ENCODE measurements at regions not wholly inside any gene's neighbourhood (a gene's known extent, or its start where the extent isn't known, plus 50 kb on each side); places are given as distances from the start of the nearest gene placed in this dataset.

DNA sequence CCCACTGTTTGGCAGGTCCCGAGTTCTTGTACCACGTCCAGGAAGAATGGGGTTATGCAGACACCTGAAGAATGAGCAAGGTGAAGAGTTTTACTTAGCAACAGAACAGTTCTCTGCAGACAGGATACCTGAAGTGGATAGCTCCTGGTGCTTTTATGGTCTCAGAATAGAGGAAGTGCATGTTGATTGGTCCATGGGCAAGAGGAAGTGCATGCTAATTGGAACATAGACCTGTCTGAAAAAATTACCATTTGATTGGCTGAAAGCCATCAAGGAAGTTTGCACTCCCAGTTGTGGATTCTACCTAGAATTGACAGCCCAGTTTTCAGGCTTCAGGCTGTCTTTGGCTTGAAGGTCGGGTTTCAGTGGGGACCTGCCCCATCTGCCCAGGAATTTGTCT lies 887.5 kb downstream of the FAT4 start:
- DNase-seq (ENCODE audit: low read depth) = no peak
- TF ChIP-seq, protein P1, sequence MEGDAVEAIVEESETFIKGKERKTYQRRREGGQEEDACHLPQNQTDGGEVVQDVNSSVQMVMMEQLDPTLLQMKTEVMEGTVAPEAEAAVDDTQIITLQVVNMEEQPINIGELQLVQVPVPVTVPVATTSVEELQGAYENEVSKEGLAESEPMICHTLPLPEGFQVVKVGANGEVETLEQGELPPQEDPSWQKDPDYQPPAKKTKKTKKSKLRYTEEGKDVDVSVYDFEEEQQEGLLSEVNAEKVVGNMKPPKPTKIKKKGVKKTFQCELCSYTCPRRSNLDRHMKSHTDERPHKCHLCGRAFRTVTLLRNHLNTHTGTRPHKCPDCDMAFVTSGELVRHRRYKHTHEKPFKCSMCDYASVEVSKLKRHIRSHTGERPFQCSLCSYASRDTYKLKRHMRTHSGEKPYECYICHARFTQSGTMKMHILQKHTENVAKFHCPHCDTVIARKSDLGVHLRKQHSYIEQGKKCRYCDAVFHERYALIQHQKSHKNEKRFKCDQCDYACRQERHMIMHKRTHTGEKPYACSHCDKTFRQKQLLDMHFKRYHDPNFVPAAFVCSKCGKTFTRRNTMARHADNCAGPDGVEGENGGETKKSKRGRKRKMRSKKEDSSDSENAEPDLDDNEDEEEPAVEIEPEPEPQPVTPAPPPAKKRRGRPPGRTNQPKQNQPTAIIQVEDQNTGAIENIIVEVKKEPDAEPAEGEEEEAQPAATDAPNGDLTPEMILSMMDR (conservative IDR thresholded peaks at IDR 0.05; ENCODE audit: low read depth, low read length) = no peak
- no peak overlapping the region for H3K4me3 ChIP-seq (ENCODE audit: low read depth, low read length)

DNA sequence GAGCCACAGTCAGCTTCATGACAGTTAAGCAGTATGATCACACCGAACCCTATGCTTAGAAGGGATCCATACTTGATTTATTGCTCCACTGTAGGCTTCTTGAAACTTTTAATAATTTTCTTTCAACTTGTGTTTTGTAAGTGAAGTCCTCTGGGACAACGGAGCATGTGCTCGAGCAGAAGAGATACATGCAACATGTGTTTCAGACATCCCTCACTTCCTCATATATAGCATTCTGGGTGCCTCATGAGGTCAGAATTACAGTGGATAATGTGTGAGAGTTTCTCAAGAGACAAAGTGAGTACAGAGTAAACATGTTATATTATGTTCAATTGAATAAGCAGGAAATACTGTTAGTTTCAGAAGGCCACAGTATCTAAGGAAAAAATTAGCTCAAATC lies 893.2 kb downstream of the FAT4 start:
- no peak for DNase-seq (ENCODE audit: low read depth)
- no peak overlapping the region for H3K4me3 ChIP-seq (ENCODE audit: low read depth, low read length)
- TF ChIP-seq, protein P1 (conservative IDR thresholded peaks at IDR 0.05; ENCODE audit: low read depth, low read length) = no peak

DNA sequence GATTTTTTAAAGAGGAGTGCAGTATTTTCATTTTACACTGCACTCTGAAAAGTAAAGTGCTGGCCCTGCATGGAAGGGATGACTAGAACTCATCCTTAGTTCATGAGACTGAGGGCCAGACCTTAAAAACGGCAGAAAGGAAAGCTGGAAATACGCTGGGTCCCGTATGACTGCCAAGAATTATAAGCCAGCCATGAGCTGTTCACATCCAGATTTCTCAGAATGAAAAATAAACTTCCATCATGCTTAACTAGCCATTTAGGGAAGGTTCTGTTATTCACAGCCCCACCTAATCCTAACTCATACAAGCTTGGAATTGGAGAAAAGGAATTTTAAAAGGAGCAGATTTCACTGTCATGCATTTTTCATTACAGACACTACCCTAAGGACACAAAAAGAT lies 894.4 kb downstream of the FAT4 start:
- TF ChIP-seq, protein P1 (conservative IDR thresholded peaks at IDR 0.05; ENCODE audit: low read depth, low read length) = no peak
- no peak for DNase-seq (ENCODE audit: low read depth)
- no peak overlapping the region for H3K4me3 ChIP-seq (ENCODE audit: low read depth, low read length)

DNA sequence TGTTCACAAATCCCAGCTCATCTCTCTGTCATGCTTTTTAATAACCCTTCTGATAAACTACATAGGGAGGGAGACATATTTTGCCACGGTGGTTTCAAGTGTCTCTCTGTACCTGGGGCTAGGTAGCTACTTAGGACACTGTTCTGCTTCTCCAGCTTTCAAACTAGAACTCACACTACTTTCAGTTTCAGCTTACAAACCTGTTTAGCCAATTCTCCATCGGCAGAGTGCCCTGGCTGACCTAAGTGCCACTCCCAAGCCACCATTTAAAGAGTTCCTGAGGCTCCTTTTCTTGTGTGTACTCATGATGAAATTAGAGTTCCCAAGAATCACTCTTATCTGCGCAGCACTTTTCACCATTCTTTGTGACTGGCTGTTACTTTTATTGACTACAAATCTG lies 899.2 kb downstream of the FAT4 start:
- TF ChIP-seq, protein P1 (conservative IDR thresholded peaks at IDR 0.05; ENCODE audit: low read depth, low read length) = no peak
- DNase-seq (ENCODE audit: low read depth) = no peak
- H3K4me3 ChIP-seq (ENCODE audit: low read depth, low read length) = no peak overlapping the region

DNA sequence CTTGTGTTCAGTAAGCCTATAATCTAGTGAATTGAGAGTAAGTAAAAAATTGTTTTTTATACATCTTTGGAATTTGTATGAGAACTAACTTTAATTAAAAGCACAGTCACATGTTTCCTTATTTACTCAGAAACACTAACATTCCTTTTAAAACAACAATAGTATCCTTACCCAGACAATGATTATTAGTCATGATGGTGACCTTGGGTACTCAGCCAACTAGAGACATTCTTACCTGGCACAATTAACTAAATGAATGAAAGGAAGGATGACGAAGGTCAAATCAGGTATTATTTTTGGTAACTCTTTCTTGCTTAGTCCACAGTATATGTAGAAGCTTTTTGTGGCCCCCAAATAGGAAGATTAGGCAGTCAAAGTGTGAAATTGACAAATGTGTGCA lies 901.0 kb downstream of the FAT4 start:
- DNase-seq (ENCODE audit: low read depth) = no peak
- H3K4me3 ChIP-seq (ENCODE audit: low read depth, low read length) = no peak overlapping the region
- TF ChIP-seq, protein P1 (conservative IDR thresholded peaks at IDR 0.05; ENCODE audit: low read depth, low read length) = no peak

DNA sequence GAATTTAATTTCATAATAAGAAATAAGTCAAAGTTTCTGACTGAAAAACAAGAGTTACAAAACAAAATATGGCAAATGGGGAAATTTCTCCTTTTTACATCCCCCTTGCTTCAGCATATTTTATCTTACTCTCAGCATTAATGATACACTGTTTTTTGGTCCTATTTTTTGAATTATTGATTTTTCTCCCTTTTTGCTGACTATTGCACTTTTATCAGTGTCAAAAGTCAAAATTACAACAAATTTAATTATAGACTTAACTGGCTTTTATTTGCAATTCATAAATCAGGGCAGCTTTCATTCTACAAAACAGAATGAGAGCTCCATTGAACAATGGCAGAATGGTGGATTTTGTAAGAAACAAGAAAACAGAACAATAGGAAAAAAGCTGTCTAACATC lies 901.9 kb downstream of the FAT4 start:
- H3K4me3 ChIP-seq (ENCODE audit: low read depth, low read length) = no peak overlapping the region
- TF ChIP-seq, protein P1 (conservative IDR thresholded peaks at IDR 0.05; ENCODE audit: low read depth, low read length) = no peak
- DNase-seq (ENCODE audit: low read depth) = no peak

- H3K4me3 ChIP-seq (ENCODE audit: low read depth, low read length) = no peak overlapping the region
- TF ChIP-seq, protein P1 (conservative IDR thresholded peaks at IDR 0.05; ENCODE audit: low read depth, low read length) = no peak
- no peak for DNase-seq (ENCODE audit: low read depth)
These were observed 906.5 kb downstream of the FAT4 start for GRCh38 chr4:126221282-126221681.
